H1 (cell line): ENCODE measurements at regions not wholly inside any gene's neighbourhood (a gene's known extent, or its start where the extent isn't known, plus 50 kb on each side); places are given as distances from the start of the nearest gene placed in this dataset.

Experiments used
- CTCF ChIA-PET: fragments of 300-600 bp; sonication (Branson Sonifier 250); formaldehyde crosslinking; loops from one replicate; lab custom pipeline; 2021; ENCODE audit not compliant: partially characterized antibody; lab: Charles Lee
- POLR2A ChIA-PET: fragments of 300-600 bp; sonication (Branson Sonifier 250); formaldehyde crosslinking; loops from one replicate; lab custom pipeline; 2021; ENCODE audit warnings: inconsistent platforms; ENCODE audit not compliant: partially characterized antibody; lab: Charles Lee
- DNase-seq, 2 experiments: peaks; one replicate each; pipeline versions ENCODE4 v3.0.0 to v3.0.0-alpha.2; 2010 to 2022; ENCODE audit warnings: low spot score in 2 of 2, low read depth in 1 of 2, mixed read lengths in 1 of 2
- FAIRE-seq: peaks from 2 replicates; lab custom pipeline; 2011; peaks lifted over from hg19 to GRCh38; lab: Jason Lieb, UNC
- H2AFZ ChIP-seq: 2 replicates; pipeline ENCODE4 v1.8.1; 2012; ENCODE audit warnings: low read length, inconsistent platforms
- H2AK5ac ChIP-seq: 2 replicates; pipeline ENCODE4 v1.6.1; 2013; ENCODE audit warnings: low read depth, low read length
- H2BK120ac ChIP-seq: replicated peaks from 2 replicates; pipeline ENCODE3; 2013; ENCODE audit warnings: low read depth, low read length, inconsistent platforms
- H2BK12ac ChIP-seq: 2 replicates; pipeline ENCODE4 v1.6.1; 2013; ENCODE audit warnings: low read depth, low read length
- H2BK15ac ChIP-seq: 2 replicates; pipeline ENCODE4 v1.6.1; 2013; ENCODE audit warnings: low read length
- H2BK20ac ChIP-seq: 2 replicates; pipeline ENCODE4 v1.6.1; 2013; ENCODE audit warnings: low read length
- H2BK5ac ChIP-seq: 2 replicates; pipeline ENCODE4 v1.6.1; 2013; ENCODE audit warnings: low read depth, low read length
- H3K14ac ChIP-seq: 2 replicates; pipeline ENCODE4 v1.6.1; 2013; ENCODE audit warnings: inconsistent platforms; ENCODE audit not compliant: insufficient read length
- H3K18ac ChIP-seq: 2 replicates; pipeline ENCODE4 v1.6.1; 2013; ENCODE audit warnings: low read length; ENCODE audit errors: extremely low read depth
- H3K23ac ChIP-seq: 2 replicates; pipeline ENCODE4 v1.6.1; 2013; ENCODE audit warnings: inconsistent platforms; ENCODE audit not compliant: insufficient read length
- H3K23me2 ChIP-seq: 2 replicates; pipeline ENCODE4 v1.6.1; 2013; ENCODE audit warnings: low read depth, low read length
- H3K27ac ChIP-seq: 2 replicates; pipeline ENCODE4 v1.6.1; 2011; ENCODE audit warnings: low read depth, low read length, inconsistent platforms
- H3K27me3 ChIP-seq, 4 experiments: replicated peaks in 1 of 4; 1 replicate in 1 of 4; 2 replicates in 3 of 4; pipeline versions ENCODE4 v1.6.1 to v1.8.1; 2011 to 2013; ENCODE audit warnings: low read length in 3 of 4, mild to moderate bottlenecking in 3 of 4, inconsistent platforms in 2 of 4, mixed read lengths in 2 of 4, moderate library complexity in 1 of 4; ENCODE audit not compliant: control insufficient read depth in 3 of 4, insufficient read depth in 3 of 4; ENCODE audit errors: extremely low read depth in 1 of 4
- H3K36me3 ChIP-seq, 4 experiments: 2 replicates each; pipeline versions ENCODE4 v1.6.1 to v1.8.1; 2011 to 2013; ENCODE audit warnings: mild to moderate bottlenecking in 4 of 4, low read length in 3 of 4, moderate library complexity in 2 of 4, control low read depth in 1 of 4, inconsistent platforms in 1 of 4; ENCODE audit not compliant: insufficient read depth in 4 of 4, control insufficient read depth in 2 of 4
- H3K4ac ChIP-seq: replicated peaks from 2 replicates; pipeline ENCODE3; 2013; ENCODE audit warnings: low read length, low read depth, mixed read lengths, inconsistent platforms; ENCODE audit not compliant: insufficient read length
- H3K4me1 ChIP-seq, 4 experiments: replicated peaks in 1 of 4; 1 replicate in 1 of 4; 2 replicates in 3 of 4; pipeline versions ENCODE4 v1.6.1 to v1.8.1; 2011 to 2013; ENCODE audit warnings: low read length in 3 of 4, inconsistent platforms in 2 of 4, mixed read lengths in 1 of 4; ENCODE audit not compliant: insufficient read depth in 4 of 4, control insufficient read depth in 3 of 4
- H3K4me2 ChIP-seq, 2 experiments: 2 replicates each; pipeline versions ENCODE4 v1.6.1 to v1.8.1; 2011 to 2013; ENCODE audit warnings: low read depth in 2 of 2, low read length in 2 of 2, control low read depth in 1 of 2, inconsistent platforms in 1 of 2, mild to moderate bottlenecking in 1 of 2; ENCODE audit not compliant: insufficient read depth in 1 of 2
- H3K4me3 ChIP-seq, 4 experiments: fragments of 200-600, 300-600 bp in 1 of 4; sonication (generic), shearing (Covaris generic), sonication (Bioruptor Twin) in 1 of 4; 2 replicates each; pipeline versions ENCODE4 v1.5.1 to v1.8.1; 2011 to 2016; ENCODE audit warnings: low read length in 4 of 4, low read depth in 3 of 4, control low read depth in 2 of 4, inconsistent platforms in 2 of 4, mild to moderate bottlenecking in 2 of 4, mixed read lengths in 1 of 4, moderate library complexity in 1 of 4; ENCODE audit not compliant: insufficient read depth in 2 of 4; ENCODE audit errors: extremely low read depth in 1 of 4
- H3K56ac ChIP-seq: replicated peaks from 2 replicates; pipeline ENCODE3; 2013; ENCODE audit warnings: low read depth, mild to moderate bottlenecking, mixed read lengths, low read length, inconsistent platforms; ENCODE audit not compliant: insufficient read length
- H3K79me1 ChIP-seq: 2 replicates; pipeline ENCODE4 v1.6.1; 2013; ENCODE audit warnings: low read depth, low read length, control low read depth
- H3K79me2 ChIP-seq, 2 experiments: 2 replicates each; pipeline versions ENCODE4 v1.6.1 to v1.8.1; 2012 to 2013; ENCODE audit warnings: low read length in 2 of 2, mild to moderate bottlenecking in 2 of 2, inconsistent platforms in 1 of 2; ENCODE audit not compliant: insufficient read depth in 2 of 2, control insufficient read depth in 1 of 2
- H3K9ac ChIP-seq, 4 experiments: replicated peaks in 1 of 4; 1 replicate in 1 of 4; 2 replicates in 3 of 4; pipeline versions ENCODE4 v1.6.1 to v1.8.1; 2011 to 2013; ENCODE audit warnings: low read depth in 3 of 4, low read length in 3 of 4, control low read depth in 2 of 4, mild to moderate bottlenecking in 2 of 4, moderate library complexity in 2 of 4, inconsistent platforms in 1 of 4; ENCODE audit errors: extremely low read depth in 1 of 4
- H3K9me3 ChIP-seq, 2 experiments: 2 replicates each; pipeline versions ENCODE4 v1.6.1 to v1.8.1; 2012 to 2013; ENCODE audit warnings: mild to moderate bottlenecking in 2 of 2, moderate library complexity in 2 of 2, control low read depth in 1 of 2, inconsistent platforms in 1 of 2, low read depth in 1 of 2, low read length in 1 of 2, mixed read lengths in 1 of 2; ENCODE audit not compliant: insufficient read depth in 2 of 2
- H4K20me1 ChIP-seq, 2 experiments: replicated peaks in 1 of 2; 2 replicates each; pipeline versions ENCODE3 to v1.8.1; 2011 to 2013; ENCODE audit warnings: inconsistent platforms in 2 of 2, low read length in 2 of 2, mild to moderate bottlenecking in 1 of 2; ENCODE audit not compliant: insufficient read depth in 2 of 2, control insufficient read depth in 1 of 2
- H4K5ac ChIP-seq: 2 replicates; pipeline ENCODE4 v1.6.1; 2013; ENCODE audit warnings: low read length, low read depth, mixed read lengths, inconsistent platforms; ENCODE audit not compliant: insufficient read length
- H4K8ac ChIP-seq: 2 replicates; pipeline ENCODE4 v1.8.0; 2013; ENCODE audit warnings: mild to moderate bottlenecking, moderate library complexity, low read length, inconsistent platforms; ENCODE audit not compliant: insufficient read depth; ENCODE audit errors: extremely low read depth
- H4K91ac ChIP-seq: replicated peaks from 2 replicates; pipeline ENCODE3; 2013; ENCODE audit warnings: low read length, mixed read lengths, inconsistent platforms; ENCODE audit not compliant: insufficient read length
- BRCA1 ChIP-seq: IDR thresholded peaks from 2 replicates; pipeline ENCODE4 v1.6.1; 2012; ENCODE audit warnings: low read depth, low read length, improper control_type of control experiment
- CHD1 ChIP-seq: IDR thresholded peaks from 2 replicates; pipeline ENCODE4 v1.6.1; 2012; ENCODE audit warnings: low read depth, low read length, improper control_type of control experiment
- CTBP2 ChIP-seq: IDR thresholded peaks from 2 replicates; pipeline ENCODE4 v1.7.0; 2011; ENCODE audit warnings: borderline replicate concordance, mild to moderate bottlenecking, moderate library complexity, mixed read lengths, low read length; ENCODE audit not compliant: insufficient read depth, insufficient read length
- EP300 ChIP-seq, 2 experiments: IDR thresholded peaks; 1 replicate in 1 of 2; 2 replicates in 1 of 2; pipeline ENCODE4 v1.6.1; 2011 to 2012; ENCODE audit warnings: low read depth in 2 of 2, low read length in 2 of 2, mild to moderate bottlenecking in 2 of 2, borderline replicate concordance in 1 of 2, inconsistent platforms in 1 of 2, moderate library complexity in 1 of 2
- JUND ChIP-seq: IDR thresholded peaks from 2 replicates; pipeline ENCODE4 v1.6.1; 2011; ENCODE audit warnings: mild to moderate bottlenecking, improper control_type of control experiment, low read length
- NANOG ChIP-seq: IDR thresholded peaks from 2 replicates; pipeline ENCODE4 v1.6.1; 2011; ENCODE audit warnings: low read length, low read depth, mild to moderate bottlenecking, inconsistent platforms; ENCODE audit not compliant: insufficient read depth, poor library complexity, severe bottlenecking
- POU5F1 ChIP-seq: IDR thresholded peaks from 2 replicates; pipeline ENCODE4 v1.6.1; 2011; ENCODE audit warnings: low read depth, mild to moderate bottlenecking, low read length, moderate library complexity
- SIN3A ChIP-seq, 2 experiments: IDR thresholded peaks in 1 of 2; conservative IDR thresholded peaks in 1 of 2; 2 replicates each; pipeline ENCODE4 v1.6.1; 2011 to 2012; ENCODE audit warnings: low read length in 2 of 2, improper control_type of control experiment in 1 of 2, low read depth in 1 of 2, mild to moderate bottlenecking in 1 of 2
- TCF12 ChIP-seq: IDR thresholded peaks from 2 replicates; pipeline ENCODE4 v1.6.1; 2011; ENCODE audit warnings: low read depth, mild to moderate bottlenecking, low read length
- TEAD4 ChIP-seq: IDR thresholded peaks from 2 replicates; pipeline ENCODE4 v1.6.1; 2012; ENCODE audit warnings: low read depth, low read length, inconsistent platforms, mixed read lengths
- WGBS, 2 experiments: shearing (Covaris generic) in 1 of 2; methylation state at CpG; one replicate each; pipeline versions ENCODE4 v1.1.6 to v1.1.7; 2013 to 2015; ENCODE audit warnings: low lambda C conversion rate in 2 of 2, mixed read lengths in 2 of 2, inconsistent platforms in 1 of 2, low coverage in 1 of 2, missing lambda C conversion rate in 1 of 2; ENCODE audit not compliant: insufficient replicate concordance in 2 of 2, insufficient coverage in 1 of 2, insufficient read length in 1 of 2; ENCODE audit errors: extremely low coverage in 1 of 2, missing lambda C conversion rate in 1 of 2; 5-methylcytosine and 5-hydroxymethylcytosine counted together

DNA sequence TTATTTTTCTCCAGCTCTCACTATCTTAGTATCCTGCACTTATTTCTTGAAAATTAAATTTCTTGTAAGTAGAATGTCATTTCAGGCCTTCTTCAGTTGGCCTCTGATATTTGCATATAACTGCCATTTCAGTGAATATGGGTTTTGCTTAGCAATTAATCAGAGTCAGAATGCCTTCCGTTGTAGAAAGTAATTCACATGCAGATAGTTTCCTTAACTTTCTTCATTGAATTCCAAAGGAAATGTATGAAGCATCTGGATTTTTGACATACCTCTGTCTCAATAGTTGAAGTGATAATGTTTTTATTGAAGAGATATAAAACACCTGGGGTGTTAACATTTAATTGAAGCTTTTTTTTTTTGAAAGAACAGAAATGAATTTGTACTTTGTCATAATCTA, 914.1 kb upstream of the NXPH2 start:
- H4K91ac ChIP-seq, result no peak overlapping the region
- no peaks in the 10 kb centered on the region for H3K79me2 ChIP-seq

More for the DNA sequence above, 914.1 kb upstream of the NXPH2 start:
- H2AK5ac ChIP-seq, result no peak overlapping the region
- no peak overlapping the region for H3K4ac ChIP-seq
- DNase-seq, result peak in 1 of 2 experiments; percentile 15
- no peaks in the 10 kb centered on the region for H3K9me3 ChIP-seq
- H3K36me3 ChIP-seq, result no peaks in the 10 kb centered on the region
- no peak overlapping the region for H3K18ac ChIP-seq
- no peak overlapping the region for H2BK120ac ChIP-seq
- no peak overlapping the region for H2BK12ac ChIP-seq
- no peak overlapping the region for H2BK15ac ChIP-seq
- TF ChIP-seq POU5F1 (peak; percentile 45; the same call in 1 of the 2 replicates), JUND (no peak), EP300 (IDR thresholded peaks at IDR 0.05; ENCODE audit: borderline replicate concordance in 1 of 2, low read depth in 2 of 2, low read length in 2 of 2) (0 out of 3 replicates have a peak, but pooled peaks of 1 of the 2 experiments have one; percentile 5), SIN3A (conservative IDR thresholded peaks at IDR 0.05 in 1 of 2, IDR thresholded peaks at IDR 0.05 in 1 of 2; ENCODE audit: low read depth in 1 of 2, low read length in 2 of 2) (no peak), TEAD4 (peak; percentile 75), CTBP2 (no peak), TCF12 (peak; percentile 72; the same call in 1 of the 2 replicates), BRCA1 (no peak), CHD1 (no peak), NANOG (peak; percentile 35)
- no peaks in the 10 kb centered on the region for H3K23me2 ChIP-seq
- ChIA-PET CTCF (interaction anchor here (1.4 kb wide), 1 partner anchor 12 kb away, joined by 3 read pairs; no protein-coding TSS in a partner anchor), POLR2A (interaction anchor here (1.0 kb wide), 1 partner anchor 15 kb away, joined by 3 read pairs; no protein-coding TSS in a partner anchor)
- H3K27ac ChIP-seq, result no peak overlapping the region
- no peak overlapping the region for H4K5ac ChIP-seq
- H2AFZ ChIP-seq, result no peak overlapping the region
- no peaks in the 10 kb centered on the region for H3K79me1 ChIP-seq
- no peak overlapping the region for H2BK5ac ChIP-seq
- H3K56ac ChIP-seq, result no peak overlapping the region
- H4K8ac ChIP-seq, result no peak overlapping the region
- peaks cover 0 to 3% (median 0%) of the 10 kb centered on the region in 4 experiments; a peak in 2 of 7 replicates for H3K4me1 ChIP-seq
- H3K14ac ChIP-seq, result no peak overlapping the region
- 0% methylated on average over 1 of the region's 1 CpG; no CpG with 5 or more reads in 1 of the 2 experiments for WGBS, 2 experiments
- 0 out of 8 replicates have a peak overlapping the region, but pooled peaks of 1 of the 4 experiments have one; percentile 23 for H3K4me3 ChIP-seq
- no peaks in the 10 kb centered on the region for H3K27me3 ChIP-seq
- no peak for FAIRE-seq
- H3K9ac ChIP-seq, result no peak overlapping the region
- H3K4me2 ChIP-seq, result 0 out of 4 replicates have a peak overlapping the region, but pooled peaks of 1 of the 2 experiments have one; percentile 3
- no peak overlapping the region for H3K23ac ChIP-seq
- H2BK20ac ChIP-seq, result no peak overlapping the region
- H4K20me1 ChIP-seq, result no peaks in the 10 kb centered on the region
